Islet precursor cell (in vitro differentiated cells): ENCODE measurements at regions not wholly inside any gene's neighbourhood (a gene's known extent, or its start where the extent isn't known, plus 50 kb on each side); places are given as distances from the start of the nearest gene placed in this dataset.
A peak's percentile ranks its signal among the peaks of the same experiment; 100 is the strongest.

Source experiments
- DNase-seq: peaks from one replicate; pipeline ENCODE4 v3.0.0-alpha.2; 2018

DNA sequence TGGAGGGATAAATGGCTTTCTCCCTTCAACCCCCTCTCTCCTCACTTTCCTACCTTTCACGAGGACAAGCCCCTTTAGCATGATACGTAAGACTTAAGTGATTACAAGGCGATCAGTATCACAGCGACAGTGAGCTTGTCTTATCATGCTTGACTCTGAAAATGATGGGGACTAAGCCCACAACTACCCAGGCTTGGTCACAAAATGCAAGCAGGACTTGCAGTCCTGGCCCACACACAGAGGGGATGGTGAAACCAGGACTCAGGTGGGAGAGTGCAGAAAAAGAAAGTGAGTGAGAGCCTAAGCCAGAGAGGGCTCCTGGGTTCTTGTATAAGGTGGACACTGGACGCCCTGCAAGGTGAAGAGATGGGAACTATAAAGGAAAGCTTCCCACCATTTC lies 95.7 kb upstream of the ARL4C start:
- DNase-seq, result peak; percentile 24

GRCh38 chr2:234590076-234590475 lies 93.2 kb upstream of the ARL4C start:
- peak; percentile 28 for DNase-seq

- DNase-seq, result peak; percentile 12
Observed at GRCh38 chr2:234588054-234588430, 91.2 kb upstream of the ARL4C start.

- peak; percentile 33 for DNase-seq
Observed at GRCh38 chr2:234587341-234588053, 90.6 kb upstream of the ARL4C start.

- peak; percentile 4 for DNase-seq
Observed at GRCh38 chr2:234583331-234583730, 86.5 kb upstream of the ARL4C start.

- peak; percentile 37 for DNase-seq
Observed at GRCh38 chr2:234580686-234581085, 83.8 kb upstream of the ARL4C start.

GRCh38 chr2:234579231-234579962 lies 82.5 kb upstream of the ARL4C start:
- DNase-seq, result peak; percentile 80

DNA sequence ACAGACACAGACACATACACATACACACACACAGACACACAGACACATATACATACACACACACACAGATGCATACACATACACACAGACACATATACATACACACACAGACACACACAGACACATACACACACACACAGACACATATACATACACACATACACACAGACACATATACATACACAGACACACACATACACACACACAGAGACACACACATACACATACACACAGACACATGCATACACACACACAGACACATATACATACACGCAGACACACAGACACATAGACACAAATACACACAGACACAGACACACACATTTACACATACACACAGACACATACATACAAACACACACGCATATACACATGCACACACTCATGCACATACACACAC lies 81.5 kb upstream of the ARL4C start:
- DNase-seq, result peak; percentile 20

DNA sequence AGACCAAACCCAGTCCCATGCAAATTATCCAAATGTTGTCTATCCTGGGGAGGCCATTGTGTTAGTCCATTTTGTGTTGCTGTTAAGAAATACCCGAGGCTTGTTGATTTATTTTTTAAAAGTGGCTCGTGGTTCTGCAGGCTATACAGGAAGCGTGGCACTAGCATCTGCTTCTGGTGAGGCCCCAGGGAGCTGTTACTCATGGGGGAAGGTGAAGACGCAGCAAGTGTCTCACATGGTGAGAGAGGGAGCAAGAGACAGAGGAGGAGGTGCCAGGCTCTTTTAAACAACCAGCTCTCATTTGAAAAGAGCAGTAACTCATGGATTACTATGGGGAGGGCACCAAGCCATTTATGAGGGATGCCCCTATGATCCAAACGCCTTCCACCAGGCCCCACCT lies 80.3 kb upstream of the ARL4C start:
- DNase-seq, result peak; percentile 28

DNA sequence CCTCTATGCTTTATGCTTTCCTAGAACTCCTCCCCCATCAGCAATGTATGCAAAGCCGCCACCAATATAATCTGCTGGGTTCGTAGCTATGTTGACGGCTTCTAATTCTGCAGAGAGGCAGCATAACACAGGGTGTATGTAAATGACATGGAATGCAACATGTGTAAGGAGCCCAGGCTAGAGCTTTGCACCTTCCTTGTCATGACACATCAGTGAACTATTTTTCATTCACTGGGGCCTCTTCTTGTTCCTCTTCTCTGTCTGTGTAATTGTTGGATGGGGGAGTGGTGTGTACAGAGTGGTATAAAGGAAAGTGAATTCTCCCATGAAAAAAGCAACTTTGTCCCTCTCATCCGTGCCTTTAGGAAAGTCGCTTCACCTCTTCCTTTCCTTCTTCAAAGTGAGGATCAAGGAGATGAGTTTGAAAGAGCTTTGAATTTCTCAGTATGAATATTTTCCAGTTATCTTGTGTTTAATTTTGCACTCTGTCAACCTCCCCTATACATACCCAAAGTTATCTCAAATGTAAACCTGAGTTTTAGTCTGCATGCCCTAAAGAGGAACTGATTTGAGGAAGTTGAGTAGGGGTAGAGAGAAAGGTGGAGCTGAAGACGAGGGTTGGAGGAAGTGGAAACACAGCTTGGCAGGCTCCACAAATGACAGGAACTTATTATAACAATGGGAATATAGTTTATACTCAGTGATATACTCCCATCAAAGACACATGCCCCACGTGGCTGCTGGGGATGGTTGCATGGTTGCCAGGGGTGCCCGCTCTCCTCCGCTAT lies 74.9 kb upstream of the ARL4C start:
- no peak for DNase-seq

- DNase-seq, result no peak
Observed at GRCh38 chr2:234570476-234570875, 73.6 kb upstream of the ARL4C start.

- DNase-seq, result no peak
Observed at GRCh38 chr2:234569776-234570430, 73.0 kb upstream of the ARL4C start.

GRCh38 chr2:234566622-234567021 lies 69.7 kb upstream of the ARL4C start:
- no peak for DNase-seq

- no peak for DNase-seq
Observed at GRCh38 chr2:234565842-234566619, 69.2 kb upstream of the ARL4C start.

DNA sequence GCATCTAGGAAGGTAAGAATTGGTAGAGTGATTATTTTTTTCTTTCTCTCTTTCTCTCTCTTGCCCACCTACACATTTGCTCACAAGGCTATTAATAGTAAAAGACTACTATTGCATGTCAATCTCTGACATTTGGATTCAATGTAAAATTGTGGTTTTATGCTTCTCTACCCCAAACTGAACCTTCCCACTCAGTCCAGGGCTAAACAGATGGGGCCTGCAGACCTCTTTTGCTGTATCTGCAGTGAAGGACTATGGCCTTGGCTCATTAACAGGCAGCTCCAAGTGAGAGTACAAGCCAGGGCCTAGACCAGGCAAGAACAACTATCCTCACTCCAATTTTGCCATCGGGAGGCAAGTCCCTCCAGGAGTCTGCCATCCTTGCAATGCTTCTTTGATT lies 68.3 kb upstream of the ARL4C start:
- DNase-seq, result no peak

- no peak for DNase-seq
Observed at GRCh38 chr2:234564699-234565098, 67.8 kb upstream of the ARL4C start.

DNA sequence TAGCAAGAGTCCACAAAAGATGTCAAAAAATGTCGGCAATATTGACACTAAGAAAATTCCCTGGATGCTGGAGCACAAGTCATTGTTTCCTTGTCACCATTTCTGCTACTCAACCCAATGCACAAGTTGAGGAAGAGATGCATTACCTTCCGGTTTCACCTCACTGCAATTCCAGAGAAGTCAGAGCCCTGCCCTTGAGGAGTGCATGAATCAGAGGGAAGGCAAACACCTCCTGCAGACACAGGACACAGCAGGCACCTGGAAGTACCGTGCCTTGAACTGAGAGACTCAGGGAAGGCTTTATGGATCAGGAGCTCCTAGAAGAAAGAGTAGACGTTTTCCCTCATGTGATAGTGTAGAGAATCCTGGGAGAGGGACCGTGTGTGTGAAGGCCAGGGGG lies 62.7 kb upstream of the ARL4C start:
- no peak for DNase-seq

DNA sequence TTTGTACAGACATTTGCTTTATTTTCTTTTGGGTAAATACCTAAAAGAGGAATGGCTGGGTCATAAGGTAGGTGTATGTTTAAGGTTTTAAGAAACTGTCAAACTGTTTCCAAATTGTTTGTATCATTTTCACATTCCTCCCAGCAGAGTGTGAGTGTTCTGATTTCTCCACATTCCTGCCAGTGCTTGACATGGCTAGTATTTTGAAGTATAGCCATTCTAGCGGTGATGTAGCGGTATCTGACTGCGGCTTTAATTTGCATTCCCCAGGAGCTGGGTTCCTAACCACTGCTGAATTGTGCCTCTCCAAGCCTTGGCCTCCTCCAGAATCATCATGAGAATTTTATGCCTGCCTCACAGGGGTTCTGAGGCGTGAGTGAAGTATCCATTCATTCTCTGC lies 61.8 kb upstream of the ARL4C start:
- no peak for DNase-seq

DNA sequence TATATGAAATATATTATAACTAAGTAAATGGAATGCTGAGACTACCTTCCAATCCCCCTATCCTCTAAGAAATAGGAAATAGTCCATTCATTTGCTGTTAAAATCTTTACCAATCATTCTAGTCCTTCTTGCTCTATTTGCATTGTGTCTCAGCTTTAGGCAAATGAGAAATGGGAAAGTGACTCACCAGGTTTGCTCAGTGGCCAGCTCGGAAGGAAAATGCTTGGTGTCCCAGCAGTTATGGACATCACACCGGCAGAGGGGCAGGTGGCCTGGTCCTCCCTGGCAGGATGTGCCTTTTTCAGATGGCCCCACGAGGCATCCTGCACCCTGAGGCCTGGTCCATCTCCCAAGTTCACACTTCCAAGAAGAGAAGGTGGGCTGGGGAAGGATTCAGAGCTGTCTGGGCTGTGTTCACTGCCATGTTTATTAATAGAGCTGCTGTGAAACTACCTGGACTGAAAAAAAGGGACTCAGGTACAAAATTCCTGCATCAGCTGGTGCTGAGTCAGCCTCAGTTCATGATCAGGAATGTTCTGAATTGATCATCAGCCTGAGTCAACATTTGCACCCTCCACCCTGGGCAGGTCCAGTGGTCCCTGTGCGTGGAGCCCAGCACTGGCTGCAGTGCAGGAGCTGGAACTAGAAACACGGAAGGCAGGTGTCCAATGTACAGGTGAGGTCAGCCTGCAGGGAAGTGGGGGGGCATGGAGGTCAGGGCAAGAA lies 60.1 kb upstream of the ARL4C start:
- no peak for DNase-seq

GRCh38 chr2:234555616-234556249 lies 58.9 kb upstream of the ARL4C start:
- no peak for DNase-seq

GRCh38 chr2:234555161-234555560 lies 58.3 kb upstream of the ARL4C start:
- DNase-seq, result no peak
